ENCODE measurements at regions not wholly inside any gene's neighbourhood (a gene's known extent, or its start where the extent isn't known, plus 50 kb on each side); places are given as distances from the start of the nearest gene placed in this dataset.
A peak's percentile ranks its signal among the peaks of the same experiment; 100 is the strongest.

- DNase-seq, result no peak
Observed at GRCh38 chr4:30945586-30945985, 225.4 kb downstream of the PCDH7 start.

DNA sequence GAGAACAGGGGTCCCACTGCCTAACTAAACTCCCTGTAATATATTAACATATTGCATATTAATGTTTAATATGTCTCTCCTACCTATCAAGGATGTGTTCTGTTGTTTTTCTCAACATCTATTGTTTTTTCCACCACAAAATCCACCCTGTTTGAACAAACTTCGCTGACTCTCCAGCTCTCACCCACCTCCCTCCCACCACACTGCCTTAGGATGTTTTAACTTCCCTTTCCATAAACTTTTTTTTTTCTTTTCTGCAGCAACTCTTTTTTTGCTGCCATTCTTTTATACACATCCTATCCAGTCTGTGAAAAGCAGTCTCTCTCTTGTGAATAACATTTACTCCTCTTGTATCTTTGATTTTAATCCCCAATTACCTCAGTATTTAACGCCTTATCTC is 226.1 kb downstream of the PCDH7 start:
- DNase-seq, result no peak

- no peak for DNase-seq
Observed at GRCh38 chr4:30948653-30949052, 228.5 kb downstream of the PCDH7 start.

DNA sequence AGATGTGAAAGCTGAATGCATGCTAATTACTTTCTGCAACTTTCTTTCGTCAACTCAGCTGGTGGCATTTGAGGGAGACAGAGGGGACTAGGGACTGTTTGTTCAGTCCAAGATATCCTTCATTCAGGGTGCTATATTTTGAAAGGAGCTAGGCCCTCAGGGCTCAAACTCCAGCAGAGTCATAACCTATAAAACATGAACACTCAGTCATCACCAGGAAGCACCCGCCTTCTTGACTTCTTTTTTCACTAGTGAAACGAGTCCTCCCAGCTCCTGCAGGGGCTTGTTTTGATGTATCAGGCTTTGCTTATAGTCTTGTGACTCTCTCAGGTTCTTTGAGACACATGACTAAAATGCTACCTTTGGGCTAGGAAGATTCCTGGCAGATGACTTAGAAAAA is 230.6 kb downstream of the PCDH7 start:
- no peak for DNase-seq

DNA sequence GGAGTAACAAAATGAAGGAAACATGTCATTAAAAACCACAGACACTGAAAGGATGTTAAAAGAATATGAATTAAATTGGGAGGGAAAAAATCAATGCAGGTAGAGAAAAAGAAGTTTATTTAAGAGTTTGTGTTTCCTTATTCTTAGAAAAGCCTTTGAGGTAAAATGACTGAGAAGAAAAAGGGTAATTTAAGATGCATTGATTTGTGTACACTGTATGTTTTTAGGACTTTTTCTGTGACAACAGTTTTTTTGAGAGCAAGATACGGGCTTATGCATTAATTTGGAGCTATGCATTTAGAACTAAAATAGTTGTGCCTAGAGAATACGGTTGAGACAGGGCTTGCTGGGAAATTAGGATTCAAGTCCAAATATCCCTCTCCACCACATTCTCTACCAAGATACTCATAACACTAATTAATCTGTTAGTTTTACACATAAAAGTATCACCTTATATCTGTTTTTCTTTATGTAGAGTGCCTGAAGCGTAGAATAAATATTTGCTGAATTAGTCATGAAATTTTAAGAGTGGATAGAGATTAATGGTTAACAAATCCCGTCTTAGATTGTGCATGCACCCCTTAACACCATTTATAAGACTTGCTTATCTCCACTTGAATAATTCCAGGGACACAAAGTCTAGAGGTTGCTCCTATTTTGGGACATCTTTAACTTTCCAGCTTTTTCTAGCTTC is 232.5 kb downstream of the PCDH7 start:
- DNase-seq, result no peak

GRCh38 chr4:30953799-30954198 is 233.6 kb downstream of the PCDH7 start:
- no peak for DNase-seq

- DNase-seq, result no peak
Observed at GRCh38 chr4:30956916-30957315, 236.7 kb downstream of the PCDH7 start.

- DNase-seq, result no peak
Observed at GRCh38 chr4:30957706-30958105, 237.5 kb downstream of the PCDH7 start.

- no peak for DNase-seq
Observed at GRCh38 chr4:30959781-30960485, 239.8 kb downstream of the PCDH7 start.

DNA sequence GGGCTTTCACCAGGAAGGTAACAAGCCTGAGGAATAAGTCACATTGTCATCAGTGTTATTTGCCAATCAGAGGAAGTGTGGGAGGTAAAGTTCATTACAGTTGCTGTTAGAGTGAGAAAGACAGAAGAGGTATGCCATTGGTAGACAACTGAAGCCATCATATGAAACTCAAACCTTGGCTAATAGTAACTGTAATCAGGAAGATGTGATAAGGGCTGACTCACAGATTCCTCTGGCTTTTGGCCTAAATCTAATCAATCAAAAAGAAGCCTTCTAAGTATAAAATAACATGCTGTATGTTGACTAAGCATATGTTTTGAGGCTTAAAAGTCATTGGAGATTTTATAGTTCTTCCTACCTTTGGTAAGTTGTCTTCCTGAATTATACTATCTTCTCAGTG is 242.8 kb downstream of the PCDH7 start:
- DNase-seq, result no peak

- DNase-seq, result no peak
Observed at GRCh38 chr4:30968926-30969325, 248.8 kb downstream of the PCDH7 start.

DNA sequence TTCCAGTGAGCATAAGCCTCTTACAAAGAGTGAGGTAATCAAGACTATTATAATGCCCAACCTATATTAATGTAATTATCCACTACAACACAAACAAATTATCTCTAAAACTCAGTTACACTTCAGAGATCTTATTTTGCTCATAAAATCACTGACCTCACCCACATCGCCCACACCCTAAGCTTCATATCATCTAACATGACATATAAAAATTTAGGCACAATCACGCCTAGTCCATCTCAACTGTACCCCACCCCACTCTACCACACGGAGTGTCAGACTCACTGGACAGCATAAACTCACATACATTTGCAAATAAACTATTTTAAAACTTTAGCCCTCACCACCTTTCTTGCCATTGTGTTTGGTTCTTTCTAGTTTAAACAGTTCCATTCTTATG is 252.4 kb downstream of the PCDH7 start:
- no peak for DNase-seq

GRCh38 chr4:30973993-30974392 is 253.8 kb downstream of the PCDH7 start:
- DNase-seq, result no peak

GRCh38 chr4:30979402-30979801 is 259.2 kb downstream of the PCDH7 start:
- DNase-seq, result no peak

DNA sequence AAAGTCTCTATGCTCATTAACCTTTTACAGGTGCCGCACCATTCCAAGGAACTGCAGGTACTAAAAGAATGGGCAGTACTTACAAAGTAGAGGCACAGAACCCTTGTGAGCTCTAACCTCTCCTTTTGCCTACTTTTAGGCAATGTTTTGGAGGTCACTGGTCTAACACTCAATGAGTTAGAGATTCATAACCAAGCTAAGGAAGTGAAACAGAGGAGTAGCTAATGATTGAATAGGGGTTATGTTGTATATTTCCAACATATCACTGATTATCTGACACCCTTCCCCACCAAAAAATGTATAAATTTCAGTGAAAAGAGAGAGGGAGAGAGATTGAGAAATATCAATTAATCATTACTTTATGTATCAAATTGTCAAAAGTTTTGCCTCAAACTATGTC is 269.3 kb downstream of the PCDH7 start:
- no peak for DNase-seq

- no peak for DNase-seq
Observed at GRCh38 chr4:30996841-30997240, 276.7 kb downstream of the PCDH7 start.

- DNase-seq, result no peak
Observed at GRCh38 chr4:31005037-31005436, 284.9 kb downstream of the PCDH7 start.

DNA sequence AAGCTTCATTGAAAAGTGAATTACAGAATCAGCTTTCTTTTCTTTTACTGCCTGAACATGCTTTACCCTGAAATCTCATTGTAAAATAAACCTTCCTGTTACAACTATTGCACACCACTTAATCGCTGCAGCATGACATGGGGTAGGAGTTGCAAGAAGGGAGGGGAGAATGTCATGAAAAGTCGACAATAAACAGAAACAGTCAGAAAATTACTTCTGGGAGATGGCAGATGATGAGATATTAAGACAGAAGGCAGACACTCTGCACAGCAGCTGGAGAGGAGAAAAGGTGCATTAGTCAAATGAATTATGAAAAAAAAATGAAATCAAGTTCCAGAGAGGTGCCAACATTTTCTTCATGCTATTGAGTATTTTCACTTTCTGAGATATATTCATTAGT is 287.7 kb downstream of the PCDH7 start:
- no peak for DNase-seq

DNA sequence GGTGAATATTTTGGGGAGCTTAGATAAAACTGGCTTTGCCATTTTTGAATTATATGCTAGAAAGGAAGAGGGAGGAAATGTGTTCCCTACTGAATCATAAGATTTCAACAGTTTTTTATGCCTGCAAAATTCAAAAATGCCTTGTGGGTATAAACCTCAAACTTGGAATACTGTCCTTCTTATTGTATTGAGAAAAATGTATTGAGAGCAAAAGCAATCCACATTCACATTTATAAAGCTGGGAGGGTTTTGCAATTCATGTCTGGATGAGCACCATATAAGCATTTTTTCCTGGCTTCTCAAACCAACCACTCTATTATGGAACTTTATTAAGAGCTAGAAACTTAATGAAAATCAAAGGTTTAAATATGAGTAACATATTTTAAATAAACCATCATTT is 289.8 kb downstream of the PCDH7 start:
- no peak for DNase-seq

DNA sequence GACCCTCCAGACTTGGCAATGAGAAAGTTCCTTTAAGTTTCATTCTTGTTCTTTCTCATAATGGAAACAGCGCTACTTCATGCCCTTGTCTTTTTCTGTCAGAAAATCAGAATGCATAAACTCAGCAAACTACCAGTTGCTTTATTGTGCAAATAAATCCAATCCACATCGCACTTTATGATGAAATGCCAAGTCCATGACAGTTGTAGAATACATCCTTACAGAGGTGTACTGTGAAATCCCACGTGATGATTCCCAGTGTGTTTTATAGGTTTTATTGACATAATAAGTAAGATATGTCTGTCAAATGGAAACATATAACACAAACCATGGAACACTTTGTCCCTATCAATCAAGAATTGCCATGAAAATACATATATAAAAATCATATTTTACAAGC is 295.0 kb downstream of the PCDH7 start:
- no peak for DNase-seq

DNA sequence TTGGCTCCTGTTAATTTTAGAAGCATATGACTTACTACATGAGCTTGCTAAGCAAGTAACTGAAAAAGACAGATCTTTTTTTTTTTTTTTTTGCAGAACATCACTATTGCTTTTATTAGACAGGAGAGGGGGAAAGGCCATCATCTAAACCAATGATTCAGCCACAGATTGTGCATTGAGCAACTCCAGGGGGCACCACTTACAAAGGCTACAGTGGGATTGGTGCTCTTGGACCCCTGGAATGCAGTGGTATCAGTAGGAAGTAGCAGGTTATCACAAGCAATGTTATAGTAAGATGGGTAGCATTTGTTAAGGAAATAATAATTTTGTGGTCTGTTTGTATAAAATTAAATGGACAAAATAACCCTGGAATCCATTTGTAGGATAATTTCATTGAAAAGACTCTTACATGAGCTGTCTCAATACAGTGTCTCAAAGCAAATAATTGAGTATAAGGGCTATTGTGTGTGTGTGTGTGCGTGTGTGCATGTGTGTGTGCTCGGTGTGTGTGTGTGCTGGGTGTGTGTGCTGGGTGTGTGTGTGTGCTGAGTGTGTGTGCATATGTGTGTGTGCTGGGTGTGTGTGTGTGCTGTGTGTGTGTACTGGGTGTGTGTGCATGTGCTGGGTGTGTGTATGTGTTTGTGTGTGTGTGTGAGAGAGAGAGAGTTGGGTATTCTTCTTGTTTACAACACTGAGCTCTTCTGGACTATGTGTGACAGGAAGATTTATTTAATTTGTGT is 296.3 kb downstream of the PCDH7 start:
- DNase-seq, result no peak

- DNase-seq, result no peak
Observed at GRCh38 chr4:31020363-31020762, 300.2 kb downstream of the PCDH7 start.

DNA sequence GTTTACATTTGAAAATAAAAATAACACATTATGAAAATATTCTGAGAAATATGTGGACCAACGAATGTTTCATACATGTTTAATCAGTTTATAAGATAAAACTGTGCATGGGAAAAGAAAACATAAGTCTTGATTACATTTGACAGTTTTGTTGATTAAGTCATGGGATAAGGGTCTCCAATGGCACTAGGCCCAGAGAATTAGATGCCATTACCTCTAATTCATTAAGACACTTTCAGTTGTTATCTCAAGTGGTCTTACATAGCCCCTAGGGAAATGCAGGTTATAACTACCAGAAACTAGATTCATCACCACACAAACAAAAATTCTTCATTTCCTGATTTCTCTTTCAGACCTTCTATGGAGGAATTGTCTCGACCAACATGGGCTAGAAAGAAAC is 300.8 kb downstream of the PCDH7 start:
- peak; percentile 40 for DNase-seq

- no peak for DNase-seq
Observed at GRCh38 chr4:31022702-31023101, 302.5 kb downstream of the PCDH7 start.
